ENCODE measurements at regions not wholly inside any gene's neighbourhood (a gene's known extent, or its start where the extent isn't known, plus 50 kb on each side); places are given as distances from the start of the nearest gene placed in this dataset.

DNA sequence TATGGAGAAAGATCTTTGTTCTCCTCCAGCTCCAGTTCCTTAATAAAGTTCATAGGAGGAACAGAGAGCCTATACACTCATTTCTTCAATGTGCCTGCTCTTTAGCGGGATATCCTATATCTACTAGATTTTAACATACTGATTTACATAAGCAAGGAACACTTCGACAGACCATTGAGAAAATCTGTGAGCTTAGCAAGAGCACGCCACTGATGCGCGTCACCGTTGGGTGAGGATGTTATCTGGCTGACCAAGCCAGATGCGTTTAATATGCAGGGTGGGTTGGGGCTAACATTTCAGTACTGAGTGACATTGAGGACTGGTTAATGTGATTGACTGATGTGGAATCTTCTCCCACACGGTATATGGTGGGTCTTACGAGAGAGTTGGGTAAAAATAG is 233.4 kb downstream of the SOX4 start:
- no peak overlapping the region for H3K27ac ChIP-seq (ENCODE audit: control insufficient read depth, insufficient read depth, low read length)
- no peak overlapping the region for H2AFZ ChIP-seq (ENCODE audit: control insufficient read depth, low read length)
- H3K9me3 ChIP-seq (ENCODE audit: control insufficient read depth, low read depth, low read length), result no peaks in the 10 kb centered on the region
- FAIRE-seq (no peak), DNase-seq (ENCODE audit: low read depth, low spot score) (no peak)
- H3K9me1 ChIP-seq (ENCODE audit: control insufficient read depth, extremely low read depth, insufficient read depth, low read length), result no peaks in the 10 kb centered on the region
- no peak overlapping the region for H3K4me3 ChIP-seq (ENCODE audit: control insufficient read depth in 2 of 3, extremely low read depth in 1 of 3, insufficient read depth in 2 of 3, low read depth in 1 of 3, low read length in 3 of 3)
- no peaks in the 10 kb centered on the region for H3K79me2 ChIP-seq (ENCODE audit: control insufficient read depth, insufficient read depth, low read length)
- H3K27me3 ChIP-seq (ENCODE audit: control insufficient read depth, extremely low read depth, insufficient read depth, low read length), result no peaks in the 10 kb centered on the region
- TF ChIP-seq EZH2 (IDR thresholded peaks at IDR 0.05; ENCODE audit: low read length), result no peak
- no peak for TF ChIP-seq CTCF (optimal IDR thresholded peaks at IDR 0.05 in 1 of 3, IDR thresholded peaks at IDR 0.05 in 1 of 3, conservative IDR thresholded peaks at IDR 0.05 in 1 of 3; ENCODE audit: extremely low read depth in 1 of 3, insufficient read depth in 2 of 3, low read length in 3 of 3)
- dilution Hi-C loops (cut with MboI; ENCODE audit: extremely low pct_ligation_motif_present, low sequenced_read_pairs), result no loop called here
- H3K36me3 ChIP-seq (ENCODE audit: control insufficient read depth in 2 of 2, extremely low read depth in 1 of 2, insufficient read depth in 2 of 2, low read length in 2 of 2), result no peaks in the 10 kb centered on the region
- H3K4me1 ChIP-seq (ENCODE audit: control insufficient read depth, extremely low read depth, insufficient read depth, low read length), result peaks cover 2% of the 10 kb centered on the region
- H3K4me2 ChIP-seq (ENCODE audit: control insufficient read depth, extremely low read depth, insufficient read depth, low read depth, low read length), result no peak overlapping the region
- no peak overlapping the region for H3K9ac ChIP-seq (ENCODE audit: control insufficient read depth, extremely low read depth, insufficient read depth, low read length)
- H4K20me1 ChIP-seq (ENCODE audit: control insufficient read depth, extremely low read depth, insufficient read depth, low read length), result no peaks in the 10 kb centered on the region

GRCh38 chr6:21827425-21828202 is 234.1 kb downstream of the SOX4 start:
- H3K27me3 ChIP-seq (ENCODE audit: control insufficient read depth, extremely low read depth, insufficient read depth, low read length), result no peaks in the 10 kb centered on the region
- no peak overlapping the region for H3K9ac ChIP-seq (ENCODE audit: control insufficient read depth, extremely low read depth, insufficient read depth, low read length)
- H3K79me2 ChIP-seq (ENCODE audit: control insufficient read depth, insufficient read depth, low read length), result no peaks in the 10 kb centered on the region
- FAIRE-seq (no peak), DNase-seq (ENCODE audit: low read depth, low spot score) (no peak)
- H3K9me3 ChIP-seq (ENCODE audit: control insufficient read depth, low read depth, low read length), result no peaks in the 10 kb centered on the region
- no peaks in the 10 kb centered on the region for H4K20me1 ChIP-seq (ENCODE audit: control insufficient read depth, extremely low read depth, insufficient read depth, low read length)
- TF ChIP-seq CTCF (optimal IDR thresholded peaks at IDR 0.05 in 1 of 3, IDR thresholded peaks at IDR 0.05 in 1 of 3, conservative IDR thresholded peaks at IDR 0.05 in 1 of 3; ENCODE audit: extremely low read depth in 1 of 3, insufficient read depth in 2 of 3, low read length in 3 of 3), result no peak
- TF ChIP-seq EZH2 (IDR thresholded peaks at IDR 0.05; ENCODE audit: low read length), result no peak
- H2AFZ ChIP-seq (ENCODE audit: control insufficient read depth, low read length), result no peak overlapping the region
- peaks cover 2% of the 10 kb centered on the region for H3K4me1 ChIP-seq (ENCODE audit: control insufficient read depth, extremely low read depth, insufficient read depth, low read length)
- no peak overlapping the region for H3K27ac ChIP-seq (ENCODE audit: control insufficient read depth, insufficient read depth, low read length)
- no peak overlapping the region for H3K4me3 ChIP-seq (ENCODE audit: control insufficient read depth in 2 of 3, extremely low read depth in 1 of 3, insufficient read depth in 2 of 3, low read depth in 1 of 3, low read length in 3 of 3)
- H3K4me2 ChIP-seq (ENCODE audit: control insufficient read depth, extremely low read depth, insufficient read depth, low read depth, low read length), result no peak overlapping the region
- no peaks in the 10 kb centered on the region for H3K36me3 ChIP-seq (ENCODE audit: control insufficient read depth in 2 of 2, extremely low read depth in 1 of 2, insufficient read depth in 2 of 2, low read length in 2 of 2)
- dilution Hi-C loops (cut with MboI; ENCODE audit: extremely low pct_ligation_motif_present, low sequenced_read_pairs), result no loop called here
- no peaks in the 10 kb centered on the region for H3K9me1 ChIP-seq (ENCODE audit: control insufficient read depth, extremely low read depth, insufficient read depth, low read length)

Measured in keratinocyte (primary cell).